Retinal pigment epithelial cell (primary cell): ENCODE measurements at regions not wholly inside any gene's neighbourhood (a gene's known extent, or its start where the extent isn't known, plus 50 kb on each side); places are given as distances from the start of the nearest gene placed in this dataset.

Experiments
- DNase-seq: peaks from one replicate; pipeline ENCODE4 v3.0.0-alpha.2; 2010; ENCODE audit warnings: low read depth
- H3K4me3 ChIP-seq: 2 replicates; pipeline ENCODE4 v1.5.1; 2011; ENCODE audit warnings: mild to moderate bottlenecking, low read length, control low read depth, moderate library complexity
- CTCF ChIP-seq: conservative IDR thresholded peaks from 2 replicates; pipeline ENCODE4 v1.5.1; 2011; ENCODE audit warnings: low read depth, low read length, control low read depth, inconsistent platforms

- no peak overlapping the region for H3K4me3 ChIP-seq
- no peak for DNase-seq
- no peak for TF ChIP-seq CTCF
These were observed 178.2 kb upstream of the CST7 start for GRCh38 chr20:24770628-24771541.

- H3K4me3 ChIP-seq, result no peak overlapping the region
- TF ChIP-seq CTCF, result no peak
- DNase-seq, result no peak
These were observed 177.5 kb upstream of the CST7 start for GRCh38 chr20:24771542-24772061.

GRCh38 chr20:24772667-24773066 is 176.4 kb upstream of the CST7 start:
- no peak for DNase-seq
- no peak for TF ChIP-seq CTCF

GRCh38 chr20:24773168-24773567 is 175.9 kb upstream of the CST7 start:
- H3K4me3 ChIP-seq, result no peak overlapping the region
- TF ChIP-seq CTCF, result no peak
- no peak for DNase-seq

More at GRCh38 chr20:24772667-24773066, 176.4 kb upstream of the CST7 start:
- H3K4me3 ChIP-seq, result no peak overlapping the region

- no peak overlapping the region for H3K4me3 ChIP-seq
- peak; percentile 55 for DNase-seq
- TF ChIP-seq CTCF, result no peak
These were observed 175.3 kb upstream of the CST7 start for GRCh38 chr20:24773751-24774201.

- DNase-seq, result no peak
- TF ChIP-seq CTCF, result no peak
- H3K4me3 ChIP-seq, result no peak overlapping the region
These were observed 173.1 kb upstream of the CST7 start for GRCh38 chr20:24775966-24776365.
